ENCODE measurements at regions not wholly inside any gene's neighbourhood (a gene's known extent, or its start where the extent isn't known, plus 50 kb on each side); places are given as distances from the start of the nearest gene placed in this dataset.
"Not testable (repeated sequence)": the region's sequence is repeated elsewhere in the genome, so short reads cannot be mapped to it uniquely, and the experiment has no call there.

GRCh38 chr13:48808683-48809082 lies 155.0 kb downstream of the CYSLTR2 start:
- DNase-seq (ENCODE audit: low read depth), result no peak

GRCh38 chr13:48810013-48810412 lies 156.3 kb downstream of the CYSLTR2 start:
- no peak for DNase-seq (ENCODE audit: low read depth)

- DNase-seq (ENCODE audit: low read depth), result no peak
These were observed 159.8 kb downstream of the CYSLTR2 start for GRCh38 chr13:48813518-48813917.

- DNase-seq (ENCODE audit: low read depth), result no peak
These were observed 159.0 kb upstream of the FNDC3A start for GRCh38 chr13:48816700-48817099.

GRCh38 chr13:48817166-48817802 lies 158.4 kb upstream of the FNDC3A start:
- no peak for DNase-seq (ENCODE audit: low read depth)

- DNase-seq (ENCODE audit: low read depth), result no peak
These were observed 157.0 kb upstream of the FNDC3A start for GRCh38 chr13:48818495-48819356.

GRCh38 chr13:48819376-48819775 lies 156.3 kb upstream of the FNDC3A start:
- no peak for DNase-seq (ENCODE audit: low read depth)

GRCh38 chr13:48819899-48820298 lies 155.8 kb upstream of the FNDC3A start:
- DNase-seq (ENCODE audit: low read depth), result no peak

GRCh38 chr13:48823526-48823925 lies 152.2 kb upstream of the FNDC3A start:
- not testable (repeated sequence) for DNase-seq (ENCODE audit: low read depth)

- DNase-seq (ENCODE audit: low read depth), result no peak
These were observed 149.7 kb upstream of the FNDC3A start for GRCh38 chr13:48826039-48826438.

- not testable (repeated sequence) for DNase-seq (ENCODE audit: low read depth)
These were observed 148.7 kb upstream of the FNDC3A start for GRCh38 chr13:48826922-48827454.

GRCh38 chr13:48827709-48828108 lies 148.0 kb upstream of the FNDC3A start:
- no peak for DNase-seq (ENCODE audit: low read depth)

GRCh38 chr13:48828962-48829411 lies 146.7 kb upstream of the FNDC3A start:
- no peak for DNase-seq (ENCODE audit: low read depth)

GRCh38 chr13:48829536-48829935 lies 146.2 kb upstream of the FNDC3A start:
- DNase-seq (ENCODE audit: low read depth), result no peak

GRCh38 chr13:48831248-48831647 lies 144.5 kb upstream of the FNDC3A start:
- DNase-seq (ENCODE audit: low read depth), result no peak

GRCh38 chr13:48833412-48833811 lies 142.3 kb upstream of the FNDC3A start:
- DNase-seq (ENCODE audit: low read depth), result no peak

GRCh38 chr13:48835326-48835725 lies 140.4 kb upstream of the FNDC3A start:
- DNase-seq (ENCODE audit: low read depth), result not testable (repeated sequence)

- no peak for DNase-seq (ENCODE audit: low read depth)
These were observed 137.3 kb upstream of the FNDC3A start for GRCh38 chr13:48838193-48838973.

GRCh38 chr13:48839171-48839570 lies 136.5 kb upstream of the FNDC3A start:
- DNase-seq (ENCODE audit: low read depth), result no peak

- no peak for DNase-seq (ENCODE audit: low read depth)
These were observed 135.3 kb upstream of the FNDC3A start for GRCh38 chr13:48840366-48840765.

GRCh38 chr13:48842316-48842715 lies 133.4 kb upstream of the FNDC3A start:
- no peak for DNase-seq (ENCODE audit: low read depth)

GRCh38 chr13:48843630-48844380 lies 131.9 kb upstream of the FNDC3A start:
- DNase-seq (ENCODE audit: low read depth), result no peak

All from activated T-cell treated with anti-CD3 and anti-CD28 coated beads for 24 hours (primary cell).